HG02763 (cell line): ENCODE measurements at regions not wholly inside any gene's neighbourhood (a gene's known extent, or its start where the extent isn't known, plus 50 kb on each side); places are given as distances from the start of the nearest gene placed in this dataset.
"Not testable (repeated sequence)": the region's sequence is repeated elsewhere in the genome, so short reads cannot be mapped to it uniquely, and the experiment has no call there.

Experiments used
- ATAC-seq: cut with Tn5 transposase; IDR thresholded peaks from one replicate; pipeline ENCODE4 v1.9.1; 2021; ENCODE audit warnings: mild to moderate bottlenecking, moderate library complexity; ENCODE audit not compliant: unreplicated experiment

GRCh38 chr20:48531505-48531904 lies 296.3 kb downstream of the PREX1 start:
- ATAC-seq, result no peak

GRCh38 chr20:48530957-48531356 lies 296.8 kb downstream of the PREX1 start:
- no peak for ATAC-seq

DNA sequence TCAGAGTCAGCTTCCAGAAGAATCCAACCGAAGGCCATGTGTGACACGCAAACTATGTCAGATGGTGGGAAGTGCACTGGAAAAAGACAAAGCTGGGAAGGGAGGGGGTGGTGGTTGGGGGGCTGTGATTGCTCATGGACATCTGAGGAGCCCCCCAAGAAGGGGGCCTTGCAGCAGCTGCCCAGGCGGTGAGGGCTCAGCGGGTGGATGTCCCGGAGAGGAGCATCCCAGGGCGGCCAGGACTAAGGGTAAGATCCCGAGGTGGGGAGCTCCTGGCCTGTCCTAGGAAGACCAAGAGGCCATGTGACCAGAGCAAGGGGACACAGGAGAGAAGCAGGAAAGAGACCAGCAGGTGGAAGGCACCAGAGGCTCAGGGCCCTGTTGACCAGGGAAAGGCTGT lies 299.5 kb downstream of the PREX1 start:
- ATAC-seq, result no peak

DNA sequence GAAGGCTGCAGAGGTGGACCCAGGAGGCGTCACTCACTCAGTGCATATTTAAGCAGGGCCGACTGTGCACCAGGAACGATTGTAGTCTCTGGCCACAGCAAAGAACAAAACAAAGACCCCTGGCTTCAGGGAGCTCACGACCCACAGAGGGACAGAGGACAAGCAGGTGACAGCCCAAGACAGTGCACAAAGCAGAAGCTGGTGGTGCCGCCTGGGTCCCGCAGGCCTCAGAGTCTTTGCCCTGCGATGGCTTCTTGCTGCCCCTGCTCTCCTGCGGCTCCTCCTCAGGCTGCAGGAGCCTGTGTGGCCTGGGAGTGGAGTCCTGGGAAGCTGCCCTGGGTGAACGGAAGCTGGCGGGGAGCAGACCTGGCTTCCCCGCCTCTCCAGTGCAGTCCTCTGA lies 300.0 kb downstream of the PREX1 start:
- ATAC-seq, result no peak

- no peak for ATAC-seq
Measured at GRCh38 chr20:48526936-48527335, 300.9 kb downstream of the PREX1 start.

DNA sequence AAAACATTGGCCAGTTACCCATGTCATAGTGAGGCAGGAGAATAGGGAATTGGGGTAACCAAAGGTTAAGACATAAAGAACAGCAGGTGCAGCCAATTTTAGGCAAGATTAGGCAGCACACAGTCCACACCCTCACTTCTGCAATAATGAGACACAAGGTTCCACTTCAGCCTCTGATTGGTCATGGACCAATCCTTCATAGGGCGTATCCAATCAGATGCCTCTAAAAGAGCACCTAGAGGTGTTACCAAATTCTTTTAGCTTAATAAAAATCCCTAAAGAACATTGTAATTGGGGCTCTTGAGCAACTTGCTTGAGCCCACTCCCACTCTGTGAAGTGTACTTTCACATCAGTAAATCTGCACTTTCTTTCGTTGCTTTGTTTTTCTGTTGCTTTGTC lies 302.4 kb downstream of the PREX1 start:
- no peak for ATAC-seq

- no peak for ATAC-seq
Measured at GRCh38 chr20:48524582-48524981, 303.2 kb downstream of the PREX1 start.

- ATAC-seq, result no peak
Measured at GRCh38 chr20:48523191-48523995, 304.4 kb downstream of the PREX1 start.

DNA sequence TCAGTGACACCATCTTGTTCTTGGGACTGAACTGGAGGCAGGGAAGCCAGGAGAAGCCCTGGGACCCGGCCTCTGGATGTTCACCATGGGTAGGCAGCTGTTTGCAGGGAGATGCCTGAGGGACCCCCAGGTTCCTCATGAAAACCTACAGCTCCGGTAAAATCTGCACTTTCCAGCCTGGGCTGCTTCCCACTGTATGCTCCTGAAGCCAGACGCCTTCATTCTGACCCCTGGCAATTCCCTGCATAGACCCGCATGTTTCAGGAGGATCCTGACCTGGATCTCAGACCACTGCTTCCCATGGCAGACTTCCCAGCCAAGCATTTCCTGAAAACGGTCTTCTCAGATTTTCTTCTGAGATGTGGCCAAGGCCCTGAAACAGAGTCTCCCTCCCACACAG lies 306.7 kb downstream of the PREX1 start:
- no peak for ATAC-seq

DNA sequence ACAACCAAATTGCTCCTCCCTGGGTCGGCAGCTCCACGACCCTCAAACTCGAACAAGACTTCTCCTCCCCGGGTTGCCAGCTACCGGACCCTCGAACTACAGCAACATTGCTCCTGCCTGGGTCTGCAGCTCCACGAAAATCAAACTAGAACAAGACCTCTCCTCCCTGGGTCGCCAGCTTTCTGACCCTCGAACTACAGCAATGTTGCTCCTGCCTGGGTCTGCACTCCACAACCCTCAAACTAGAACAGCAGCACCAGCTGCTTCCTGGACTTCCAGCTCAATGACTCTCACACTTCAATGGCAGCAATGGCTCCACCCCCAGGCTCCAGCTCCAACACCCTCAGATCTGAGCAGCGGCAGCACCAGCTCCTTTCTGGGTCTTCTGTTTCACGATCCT lies 311.6 kb downstream of the PREX1 start:
- ATAC-seq, result not testable (repeated sequence)

- not testable (repeated sequence) for ATAC-seq
Measured at GRCh38 chr20:48514577-48514976, 313.2 kb downstream of the PREX1 start.

GRCh38 chr20:48512539-48512938 lies 315.3 kb downstream of the PREX1 start:
- not testable (repeated sequence) for ATAC-seq

- not testable (repeated sequence) for ATAC-seq
Measured at GRCh38 chr20:48505066-48505465, 322.7 kb downstream of the PREX1 start.

- no peak for ATAC-seq
Measured at GRCh38 chr20:48503166-48503815, 324.5 kb downstream of the PREX1 start.

DNA sequence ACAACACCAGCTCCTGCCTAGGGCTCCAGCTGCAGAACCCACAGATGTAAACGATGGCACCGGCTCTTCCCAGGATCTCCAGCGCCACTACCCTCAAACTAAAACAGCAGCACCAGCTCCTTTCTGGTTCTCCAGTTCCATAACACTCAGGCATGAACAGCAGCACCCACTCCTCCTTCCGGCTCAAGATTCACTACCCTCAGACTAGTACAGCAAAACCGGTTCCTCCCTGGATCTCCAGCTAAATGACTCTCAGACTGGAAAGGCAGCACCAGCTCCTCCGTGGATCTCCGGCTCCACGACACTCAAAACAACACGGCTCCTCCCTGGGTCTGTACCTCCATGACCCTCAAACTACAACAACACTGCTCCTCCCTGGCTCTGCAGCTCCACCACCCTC lies 325.0 kb downstream of the PREX1 start:
- ATAC-seq, result no peak

GRCh38 chr20:48502016-48502415 lies 325.8 kb downstream of the PREX1 start:
- ATAC-seq, result no peak

- ATAC-seq, result not testable (repeated sequence)
Measured at GRCh38 chr20:48500900-48501299, 326.9 kb downstream of the PREX1 start.

DNA sequence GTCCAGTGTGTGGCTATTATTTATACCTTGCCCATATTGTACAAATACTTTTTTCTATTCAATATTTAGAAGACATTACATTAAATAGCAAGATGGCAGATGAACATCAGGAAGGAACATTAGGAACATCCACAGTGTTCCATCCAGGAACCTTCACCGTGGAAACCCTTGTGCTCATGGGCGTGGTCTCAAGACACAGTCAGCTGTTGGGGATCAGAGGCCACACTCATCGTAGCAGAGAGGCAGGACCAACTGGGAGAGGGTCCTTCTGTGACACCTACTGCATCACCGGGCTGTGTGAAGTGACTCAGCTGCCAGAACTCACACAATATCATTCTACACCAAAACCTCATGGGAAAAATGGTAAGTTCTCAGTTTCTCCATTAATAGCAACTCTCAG lies 328.9 kb downstream of the PREX1 start:
- not testable (repeated sequence) for ATAC-seq

DNA sequence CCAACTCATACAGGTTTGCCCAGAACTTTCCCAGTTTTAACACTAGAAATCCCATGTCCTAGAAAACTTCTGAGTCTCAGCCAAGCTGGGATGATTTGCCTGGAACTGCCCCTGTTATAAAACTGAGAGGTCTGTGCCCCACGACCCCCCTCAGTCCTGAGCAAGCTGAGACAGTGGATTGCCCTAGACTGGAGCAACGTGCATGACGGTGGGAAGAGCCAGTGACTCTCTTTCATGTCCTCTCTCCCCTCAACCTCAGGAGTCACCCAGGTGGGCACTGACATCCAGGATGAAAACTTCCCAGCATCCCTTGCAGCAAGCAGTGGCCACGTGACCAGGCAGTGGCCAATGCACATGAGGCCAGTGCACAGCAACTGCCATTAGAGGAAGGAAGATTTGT lies 329.7 kb downstream of the PREX1 start:
- not testable (repeated sequence) for ATAC-seq

DNA sequence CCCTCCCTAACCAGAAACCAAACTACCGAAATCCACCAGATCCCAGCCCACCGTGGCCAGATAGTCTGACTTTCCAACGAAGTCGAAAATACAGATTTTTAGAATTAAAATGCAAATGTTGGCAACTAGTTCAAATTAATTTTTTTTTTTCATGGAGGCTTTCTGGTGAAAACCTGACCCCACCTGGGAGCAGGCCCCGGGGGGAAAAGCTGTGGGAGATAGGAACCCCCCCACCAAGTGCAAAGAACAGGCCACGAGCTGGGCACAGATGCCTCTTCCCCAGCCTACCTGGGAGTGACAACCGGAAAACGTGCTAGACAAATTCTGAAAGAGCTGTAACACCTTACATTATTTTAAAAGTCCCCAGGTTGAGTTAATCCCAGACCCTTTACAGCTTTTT lies 333.8 kb downstream of the PREX1 start:
- ATAC-seq, result no peak

DNA sequence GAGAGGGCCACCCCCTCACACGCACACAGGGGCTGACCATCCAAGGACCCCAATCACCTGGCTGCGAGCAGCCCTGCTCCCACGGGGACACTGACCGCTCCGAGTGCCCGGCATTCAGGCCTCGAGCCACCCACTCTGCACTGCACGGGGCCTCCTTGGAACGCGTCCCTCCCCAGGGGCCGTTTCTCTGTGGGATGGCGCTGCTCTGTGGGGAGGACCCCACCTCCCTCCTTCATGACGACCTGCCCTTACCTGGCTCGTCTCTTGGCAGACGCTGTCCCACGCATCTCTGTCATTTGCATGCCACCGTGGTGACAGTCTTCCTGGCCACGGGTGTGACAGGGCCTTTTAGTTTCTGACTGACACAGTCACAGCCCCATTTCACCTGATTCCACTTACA lies 334.5 kb downstream of the PREX1 start:
- not testable (repeated sequence) for ATAC-seq

DNA sequence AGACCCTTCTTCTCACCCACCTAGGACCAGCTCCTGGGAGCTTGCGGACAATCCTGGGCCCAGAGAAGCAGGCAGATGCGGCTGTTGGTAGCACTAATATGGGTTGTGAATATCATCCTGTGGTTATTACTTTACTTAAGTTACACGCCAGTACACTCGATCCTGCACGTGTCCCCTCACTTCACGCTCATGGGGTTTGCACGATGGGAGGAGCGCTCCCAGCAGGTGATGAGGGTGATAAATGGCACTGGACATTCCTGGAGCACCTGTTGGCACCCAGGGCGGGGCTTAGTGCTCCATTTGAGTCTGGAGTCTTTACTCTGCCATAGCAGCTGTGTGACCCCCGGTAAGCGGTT lies 335.1 kb downstream of the PREX1 start:
- no peak for ATAC-seq
